GM21576 (cell line): ENCODE measurements at regions not wholly inside any gene's neighbourhood (a gene's known extent, or its start where the extent isn't known, plus 50 kb on each side); places are given as distances from the start of the nearest gene placed in this dataset.

ENCODE experiments used
- ATAC-seq: cut with Tn5 transposase; IDR thresholded peaks from one replicate; pipeline ENCODE4 v1.9.1; 2021; ENCODE audit warnings: mild to moderate bottlenecking, moderate library complexity; ENCODE audit not compliant: unreplicated experiment

DNA sequence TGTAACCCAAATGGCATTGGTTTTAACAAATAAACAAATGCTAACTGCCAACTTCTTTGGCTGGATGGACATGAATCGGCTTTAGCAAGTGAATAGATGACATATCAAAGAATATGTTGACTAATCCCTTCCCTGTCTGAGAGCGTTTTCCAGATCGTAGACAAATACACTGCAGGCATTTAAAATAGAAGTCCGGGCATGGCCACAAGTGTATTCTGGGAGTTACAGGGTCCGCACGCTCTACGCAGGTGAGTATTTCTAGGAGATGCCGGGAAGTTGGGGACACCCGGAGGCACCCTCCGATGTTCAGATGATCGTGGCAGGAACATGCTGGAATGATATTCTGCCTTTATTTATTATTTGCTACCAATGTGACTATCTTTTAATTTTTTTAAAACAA is 53.2 kb upstream of the ZNF536 start:
- ATAC-seq, result no peak

DNA sequence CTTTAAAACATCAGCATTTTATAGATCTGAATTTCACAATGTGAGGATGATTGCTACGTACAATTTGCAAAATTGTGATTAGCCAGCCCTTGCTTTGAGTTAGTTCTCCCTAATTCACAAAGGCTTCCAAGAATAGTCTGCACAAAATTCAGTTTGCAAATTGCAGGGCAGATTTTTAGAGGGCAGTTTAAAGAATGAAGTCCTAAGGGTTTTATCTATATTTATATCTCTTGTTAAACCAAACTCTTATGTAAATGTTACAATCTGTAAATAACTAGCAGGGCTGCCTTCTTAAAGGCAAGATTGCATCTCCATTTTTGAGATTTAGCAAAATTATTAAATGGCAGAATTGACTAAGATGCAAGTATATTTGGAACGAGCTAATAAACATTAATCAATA is 52.8 kb upstream of the ZNF536 start:
- ATAC-seq, result no peak

DNA sequence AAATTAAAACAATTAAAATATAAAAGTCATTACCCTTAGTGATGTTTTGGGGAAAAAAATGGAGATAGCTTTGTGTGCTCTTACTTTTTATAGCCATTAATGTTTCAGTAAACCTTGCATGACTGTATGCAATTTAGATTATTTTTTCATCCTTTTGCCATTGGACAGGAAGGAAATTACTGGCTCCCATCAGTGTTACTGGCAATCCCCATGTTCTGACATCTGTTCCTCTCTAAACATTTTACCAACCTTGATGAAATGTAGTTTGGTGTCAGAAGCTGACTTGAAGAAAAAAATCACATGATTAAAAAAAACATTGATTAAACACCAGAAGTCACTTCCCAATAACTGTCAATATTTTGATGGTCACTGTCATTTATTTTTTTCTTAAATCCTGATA is 52.3 kb upstream of the ZNF536 start:
- no peak for ATAC-seq

DNA sequence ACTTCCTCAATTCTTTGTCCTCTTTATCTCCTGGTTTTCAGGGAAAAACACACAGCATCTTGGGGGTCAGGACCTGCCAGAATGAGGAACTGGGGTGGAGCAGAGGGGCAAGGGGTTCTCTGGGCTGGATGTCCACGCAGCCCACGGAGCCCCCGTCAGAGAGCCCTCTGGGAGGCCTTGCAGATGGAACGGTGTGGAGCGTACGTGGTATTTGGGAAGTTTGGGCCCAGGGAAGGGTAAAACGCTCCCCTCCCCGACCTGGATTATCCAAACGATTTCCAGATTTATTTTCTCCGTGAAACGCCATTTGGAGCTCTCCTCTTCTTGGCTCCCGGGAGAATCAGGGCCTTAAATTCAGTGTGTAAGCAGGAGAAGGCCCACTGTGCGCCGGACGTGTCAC is 51.7 kb upstream of the ZNF536 start:
- ATAC-seq, result no peak

DNA sequence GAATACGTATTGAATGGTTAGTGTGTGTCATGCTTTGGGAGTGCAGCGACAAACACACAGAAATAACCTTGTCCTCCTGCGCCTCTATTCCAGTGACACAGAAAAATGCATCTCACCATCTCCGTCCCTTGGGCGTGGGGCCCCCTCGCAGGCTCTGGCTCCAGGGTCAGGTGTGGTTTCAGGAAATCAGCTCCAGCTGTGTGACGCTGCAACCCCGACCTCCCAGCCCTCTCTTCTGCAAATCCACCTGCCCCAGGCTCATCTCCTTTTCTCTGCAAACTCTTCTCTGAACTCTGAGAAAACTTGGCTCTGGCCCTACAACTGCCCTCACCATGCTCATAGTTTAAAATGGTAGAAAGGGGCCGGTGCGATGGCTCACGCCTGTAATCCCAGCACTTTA is 51.3 kb upstream of the ZNF536 start:
- ATAC-seq, result no peak
